IMR-90 (cell line): ENCODE measurements at regions not wholly inside any gene's neighbourhood (a gene's known extent, or its start where the extent isn't known, plus 50 kb on each side); places are given as distances from the start of the nearest gene placed in this dataset.

Source experiments
- ATAC-seq: fragments of 200-7000 bp; cut with Tn5 transposase; 2 replicates; pipeline ENCODE4 v1.9.1; 2020; ENCODE audit warnings: low read depth, mild to moderate bottlenecking, moderate library complexity
- BruUV-seq: library from RNA; stranded (reverse); fragments of 400-500 nt; replicated peaks from 2 replicates; lab custom pipeline; 2021; lab: Mats Ljungman, UMichigan
- CTCF ChIA-PET: fragments of 300-600 bp; formaldehyde crosslinking; extraction: SDS; loops from one replicate; lab custom pipeline; 2021; ENCODE audit warnings: antibody characterized with exemption; lab: Yijun Ruan, JAX
- POLR2A ChIA-PET: fragments of 300-600 bp; sonication (Branson Sonifier 250); formaldehyde crosslinking; loops from one replicate; lab custom pipeline; 2022; ENCODE audit warnings: antibody characterized with exemption; ENCODE audit not compliant: unreplicated experiment; lab: Charles Lee
- DNase-seq: peaks from one replicate; pipeline ENCODE4 v3.0.0; 2013
- H2AFZ ChIP-seq: replicated peaks from 2 replicates; pipeline ENCODE3; 2013; ENCODE audit warnings: low read length, mild to moderate bottlenecking; ENCODE audit not compliant: poor library complexity
- H2AK5ac ChIP-seq: 2 replicates; pipeline ENCODE4 v1.6.1; 2013; ENCODE audit warnings: low read depth, low read length, inconsistent platforms
- H2AK9ac ChIP-seq: replicated peaks from 2 replicates; pipeline ENCODE3; 2013; ENCODE audit warnings: mild to moderate bottlenecking, low read depth, low read length, moderate library complexity; ENCODE audit not compliant: poor library complexity
- H2BK120ac ChIP-seq: 2 replicates; pipeline ENCODE4 v1.6.1; 2013; ENCODE audit warnings: low read depth, low read length, inconsistent platforms
- H2BK15ac ChIP-seq: 3 replicates; pipeline ENCODE4 v1.6.1; 2013; ENCODE audit warnings: low read depth, low read length, inconsistent platforms
- H2BK20ac ChIP-seq: 2 replicates; pipeline ENCODE4 v1.6.1; 2013; ENCODE audit warnings: low read depth, mild to moderate bottlenecking, inconsistent platforms, low read length, moderate library complexity
- H2BK5ac ChIP-seq: 2 replicates; pipeline ENCODE4 v1.6.1; 2013; ENCODE audit warnings: mild to moderate bottlenecking, low read depth, low read length, inconsistent platforms; ENCODE audit not compliant: poor library complexity, severe bottlenecking
- H3K14ac ChIP-seq: replicated peaks from 2 replicates; pipeline ENCODE4 v1.6.1; 2013; ENCODE audit warnings: low read depth, low read length, inconsistent platforms
- H3K18ac ChIP-seq: 2 replicates; pipeline ENCODE4 v1.6.1; 2013; ENCODE audit warnings: low read depth, low read length, control low read depth
- H3K23ac ChIP-seq: 2 replicates; pipeline ENCODE4 v1.6.1; 2013; ENCODE audit warnings: low read depth, low read length, inconsistent platforms
- H3K27ac ChIP-seq: 2 replicates; pipeline ENCODE4 v1.5.1; 2013; ENCODE audit warnings: mild to moderate bottlenecking, control low read depth, low read length; ENCODE audit not compliant: insufficient read depth
- H3K27me3 ChIP-seq: 2 replicates; pipeline ENCODE4 v1.6.1; 2013; ENCODE audit warnings: low read length; ENCODE audit not compliant: control insufficient read depth, insufficient read depth
- H3K36me3 ChIP-seq: 2 replicates; pipeline ENCODE4 v1.6.1; 2013; ENCODE audit warnings: low read length, mixed read lengths; ENCODE audit not compliant: control insufficient read depth, insufficient read depth
- H3K4ac ChIP-seq: 2 replicates; pipeline ENCODE4 v1.6.1; 2013; ENCODE audit warnings: low read depth, low read length, inconsistent platforms
- H3K4me1 ChIP-seq: 2 replicates; pipeline ENCODE4 v1.6.1; 2013; ENCODE audit warnings: low read length, mixed read lengths; ENCODE audit not compliant: control insufficient read depth, insufficient read depth
- H3K4me2 ChIP-seq: 2 replicates; pipeline ENCODE4 v1.6.1; 2013; ENCODE audit warnings: low read depth, mild to moderate bottlenecking, control low read depth, low read length, moderate library complexity
- H3K4me3 ChIP-seq: 2 replicates; pipeline ENCODE4 v1.5.1; 2013; ENCODE audit warnings: low read depth, mild to moderate bottlenecking, control low read depth, low read length, moderate library complexity; ENCODE audit not compliant: insufficient read depth
- H3K56ac ChIP-seq: 2 replicates; pipeline ENCODE4 v1.6.1; 2013; ENCODE audit warnings: low read length, inconsistent platforms; ENCODE audit not compliant: insufficient read depth; ENCODE audit errors: extremely low read depth
- H3K79me1 ChIP-seq, 2 experiments: 2 replicates each; pipeline ENCODE4 v1.6.1; 2013; ENCODE audit warnings: low read length in 2 of 2, inconsistent platforms in 1 of 2, low read depth in 1 of 2
- H3K9ac ChIP-seq: 2 replicates; pipeline ENCODE4 v1.6.1; 2013; ENCODE audit warnings: low read depth, low read length, control low read depth
- H3K9me1 ChIP-seq: 2 replicates; pipeline ENCODE4 v1.6.1; 2013; ENCODE audit warnings: low read length, inconsistent platforms; ENCODE audit not compliant: insufficient read depth
- H3K9me3 ChIP-seq: 2 replicates; pipeline ENCODE4 v1.6.1; 2013; ENCODE audit warnings: low read length; ENCODE audit not compliant: control insufficient read depth, insufficient read depth
- H4K20me1 ChIP-seq: 2 replicates; pipeline ENCODE4 v1.6.1; 2013; ENCODE audit warnings: low read length, inconsistent platforms; ENCODE audit not compliant: insufficient read depth
- H4K5ac ChIP-seq: 2 replicates; pipeline ENCODE4 v1.6.1; 2013; ENCODE audit warnings: mild to moderate bottlenecking, low read depth, low read length, control low read depth
- H4K8ac ChIP-seq, 2 experiments: 2 replicates each; pipeline ENCODE4 v1.6.1; 2013; ENCODE audit warnings: low read depth in 2 of 2, low read length in 2 of 2, control low read depth in 1 of 2, inconsistent platforms in 1 of 2
- H4K91ac ChIP-seq: 2 replicates; pipeline ENCODE4 v1.6.1; 2013; ENCODE audit warnings: low read depth, low read length, inconsistent platforms; ENCODE audit not compliant: insufficient read depth
- BHLHE40 ChIP-seq: fragments of 150-350 bp; IDR thresholded peaks from 2 replicates; pipeline ENCODE4 v1.6.1; 2016; ENCODE audit warnings: mild to moderate bottlenecking, low read depth, low read length
- CEBPB ChIP-seq: IDR thresholded peaks from 2 replicates; pipeline ENCODE4 v1.6.1; 2012; ENCODE audit warnings: low read depth, low read length, improper control_type of control experiment
- CHD1 ChIP-seq: IDR thresholded peaks from 2 replicates; pipeline ENCODE4 v1.6.1; 2012; ENCODE audit warnings: low read depth, low read length, improper control_type of control experiment
- CTCF ChIP-seq: conservative IDR thresholded peaks from 2 replicates; pipeline ENCODE4 v1.5.1; 2012; ENCODE audit warnings: mild to moderate bottlenecking, low read depth, low read length, improper control_type of control experiment
- ELK1 ChIP-seq: fragments of 150-350 bp; IDR thresholded peaks from 2 replicates; pipeline ENCODE4 v1.6.1; 2016; ENCODE audit warnings: low read depth, mild to moderate bottlenecking, low read length, moderate library complexity, borderline replicate concordance
- FOS ChIP-seq: fragments of 150-350 bp; IDR thresholded peaks from 2 replicates; pipeline ENCODE4 v1.6.1; 2016; ENCODE audit warnings: low read depth, low read length
- MAFK ChIP-seq: IDR thresholded peaks from 2 replicates; pipeline ENCODE4 v1.6.1; 2012; ENCODE audit warnings: low read depth, low read length, improper control_type of control experiment
- MAZ ChIP-seq: IDR thresholded peaks from 2 replicates; pipeline ENCODE4 v1.6.1; 2012; ENCODE audit warnings: low read depth, mild to moderate bottlenecking, low read length, improper control_type of control experiment, moderate library complexity, borderline replicate concordance
- MXI1 ChIP-seq: IDR thresholded peaks from 2 replicates; pipeline ENCODE4 v1.6.1; 2012; ENCODE audit warnings: low read depth, mild to moderate bottlenecking, low read length, moderate library complexity, borderline replicate concordance
- NFE2L2 ChIP-seq: fragments of 150-350 bp; IDR thresholded peaks from 2 replicates; pipeline ENCODE4 v1.6.1; 2016; ENCODE audit warnings: low read depth, mild to moderate bottlenecking, low read length
- POLR2A ChIP-seq: IDR thresholded peaks from 2 replicates; pipeline ENCODE4 v1.6.1; 2012; ENCODE audit warnings: mild to moderate bottlenecking, low read depth, low read length
- RAD21 ChIP-seq: IDR thresholded peaks from 2 replicates; pipeline ENCODE4 v1.6.1; 2012; ENCODE audit warnings: low read length, improper control_type of control experiment
- RCOR1 ChIP-seq: IDR thresholded peaks from 2 replicates; pipeline ENCODE4 v1.6.1; 2012; ENCODE audit warnings: mild to moderate bottlenecking, low read length, improper control_type of control experiment; ENCODE audit not compliant: insufficient replicate concordance
- RFX5 ChIP-seq: IDR thresholded peaks from 2 replicates; pipeline ENCODE4 v1.8.0; 2012; ENCODE audit warnings: low read depth, mild to moderate bottlenecking, low read length, moderate library complexity
- SMC3 ChIP-seq: fragments of 150-350 bp; IDR thresholded peaks from 2 replicates; pipeline ENCODE4 v1.6.1; 2016; ENCODE audit warnings: low read depth, mild to moderate bottlenecking, antibody characterized with exemption, low read length, moderate library complexity
- USF2 ChIP-seq: fragments of 150-350 bp; IDR thresholded peaks from 2 replicates; pipeline ENCODE4 v1.6.1; 2017; ENCODE audit warnings: mild to moderate bottlenecking, antibody characterized with exemption, low read length, low read depth
- WGBS, 2 experiments: methylation state at CpG; one replicate each; pipeline versions ENCODE4 v1.1.5 to v1.1.7; 2013; ENCODE audit warnings: missing lambda C conversion rate in 2 of 2; ENCODE audit not compliant: insufficient read length in 1 of 2; ENCODE audit errors: extremely low coverage in 2 of 2; 5-methylcytosine and 5-hydroxymethylcytosine counted together
- dilution Hi-C: fragments of 300-500 bp; cut with HindIII; formaldehyde crosslinking; loops from one replicate; pipeline ENCODE4 v1.14.3; 2018; ENCODE audit warnings: low sequenced_read_pairs; ENCODE audit not compliant: unreplicated experiment
- in situ Hi-C: fragments of 300-500 bp; cut with MboI; formaldehyde crosslinking; loops from 3 replicates; pipeline ENCODE4 v1.14.3; 2019; ENCODE audit warnings: low sequenced_read_pairs, inconsistent platforms, mixed read lengths
- intact Hi-C: fragments of 100-400 bp; cut with micrococcal nuclease; formaldehyde crosslinking; loops from 2 replicates; pipeline ENCODE4 v1.10.0; 2022

DNA sequence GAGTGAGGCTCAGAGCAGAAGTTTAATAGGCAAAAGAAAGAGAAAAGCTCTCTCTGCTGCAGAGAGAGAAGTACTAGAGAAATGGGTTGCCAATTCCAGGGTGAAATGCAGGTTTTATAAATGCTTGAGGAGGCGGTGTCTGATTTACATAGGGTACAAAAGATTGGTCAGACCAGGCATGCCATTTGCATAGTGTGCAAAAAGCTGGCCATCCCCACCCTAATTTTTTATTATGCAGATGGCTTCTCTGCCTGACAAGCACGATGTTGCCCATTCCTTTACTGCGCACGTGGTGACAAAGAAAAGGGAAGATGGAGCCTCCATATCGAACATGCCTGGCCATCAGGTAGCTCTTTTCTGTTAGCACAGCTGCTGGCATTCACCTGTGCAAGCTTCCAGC is 209.3 kb upstream of the PPFIA2 start:
- H2AK5ac ChIP-seq: no peak overlapping the region
- in situ Hi-C loops (no loop called here), dilution Hi-C loops (no loop called here), intact Hi-C loops (no loop called here)
- no peak overlapping the region for H4K91ac ChIP-seq
- no TSS peak for BruUV-seq
- no CpG with 5 or more reads among the region's 5 CpGs for WGBS, 2 experiments
- H3K9me3 ChIP-seq: peaks cover 4% of the 10 kb centered on the region
- no peak overlapping the region for H3K4me2 ChIP-seq
- ChIA-PET POLR2A (no interaction called here), CTCF (no interaction called here)
- no peak for ATAC-seq
- DNase-seq: no peak
- no peak overlapping the region for H3K4ac ChIP-seq
- no peak overlapping the region for H3K14ac ChIP-seq
- H2AFZ ChIP-seq: no peak overlapping the region
- no peak overlapping the region for H3K56ac ChIP-seq
- TF ChIP-seq RFX5 (no peak), SMC3 (no peak), MAZ (no peak), CHD1 (no peak), NFE2L2 (no peak), FOS (no peak), RCOR1 (no peak), CEBPB (no peak), BHLHE40 (no peak), USF2 (no peak), ELK1 (no peak), MXI1 (no peak), RAD21 (no peak), POLR2A (no peak), CTCF (no peak), MAFK (no peak)
- H3K36me3 ChIP-seq: no peaks in the 10 kb centered on the region
- no peak overlapping the region for H4K5ac ChIP-seq
- H2BK20ac ChIP-seq: no peak overlapping the region
- no peak overlapping the region for H3K9ac ChIP-seq
- H2BK5ac ChIP-seq: no peak overlapping the region
- no peak overlapping the region for H2BK120ac ChIP-seq
- no peak overlapping the region for H3K27ac ChIP-seq
- H3K4me3 ChIP-seq: no peak overlapping the region
- H3K23ac ChIP-seq: no peak overlapping the region
- no peak overlapping the region for H4K8ac ChIP-seq
- no peak overlapping the region for H2AK9ac ChIP-seq
- no peaks in the 10 kb centered on the region for H4K20me1 ChIP-seq
- no peaks in the 10 kb centered on the region for H3K27me3 ChIP-seq
- H2BK15ac ChIP-seq: no peak overlapping the region
- no peaks in the 10 kb centered on the region for H3K4me1 ChIP-seq
- no peaks in the 10 kb centered on the region for H3K79me1 ChIP-seq
- no peak overlapping the region for H3K18ac ChIP-seq
- no peaks in the 10 kb centered on the region for H3K9me1 ChIP-seq
